ENCODE measurements at regions not wholly inside any gene's neighbourhood (a gene's known extent, or its start where the extent isn't known, plus 50 kb on each side); places are given as distances from the start of the nearest gene placed in this dataset.

DNA sequence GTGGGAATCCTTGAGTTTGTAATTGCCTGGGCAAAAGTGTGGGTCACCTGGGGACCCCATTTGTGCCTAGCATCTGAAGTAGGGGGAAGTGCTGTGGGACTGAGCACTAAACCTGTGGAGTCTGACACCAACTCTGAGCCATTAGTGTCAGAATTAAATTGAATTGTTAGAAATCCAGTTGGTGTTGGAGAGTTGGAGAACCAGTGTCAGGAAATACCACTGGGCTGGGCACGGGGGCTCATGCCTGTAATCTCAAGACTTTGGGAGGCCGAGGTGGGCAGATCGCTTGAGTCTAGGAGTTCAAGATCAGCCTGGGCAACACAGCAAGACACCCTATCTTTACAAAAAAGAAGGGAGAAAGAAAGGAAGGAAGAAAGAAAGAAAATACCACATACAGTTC is 67.5 kb upstream of the BRD7 start:
- TF ChIP-seq, protein P1, sequence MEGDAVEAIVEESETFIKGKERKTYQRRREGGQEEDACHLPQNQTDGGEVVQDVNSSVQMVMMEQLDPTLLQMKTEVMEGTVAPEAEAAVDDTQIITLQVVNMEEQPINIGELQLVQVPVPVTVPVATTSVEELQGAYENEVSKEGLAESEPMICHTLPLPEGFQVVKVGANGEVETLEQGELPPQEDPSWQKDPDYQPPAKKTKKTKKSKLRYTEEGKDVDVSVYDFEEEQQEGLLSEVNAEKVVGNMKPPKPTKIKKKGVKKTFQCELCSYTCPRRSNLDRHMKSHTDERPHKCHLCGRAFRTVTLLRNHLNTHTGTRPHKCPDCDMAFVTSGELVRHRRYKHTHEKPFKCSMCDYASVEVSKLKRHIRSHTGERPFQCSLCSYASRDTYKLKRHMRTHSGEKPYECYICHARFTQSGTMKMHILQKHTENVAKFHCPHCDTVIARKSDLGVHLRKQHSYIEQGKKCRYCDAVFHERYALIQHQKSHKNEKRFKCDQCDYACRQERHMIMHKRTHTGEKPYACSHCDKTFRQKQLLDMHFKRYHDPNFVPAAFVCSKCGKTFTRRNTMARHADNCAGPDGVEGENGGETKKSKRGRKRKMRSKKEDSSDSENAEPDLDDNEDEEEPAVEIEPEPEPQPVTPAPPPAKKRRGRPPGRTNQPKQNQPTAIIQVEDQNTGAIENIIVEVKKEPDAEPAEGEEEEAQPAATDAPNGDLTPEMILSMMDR (IDR thresholded peaks at IDR 0.05): no peak
- no peak for TF ChIP-seq POLR2A (IDR thresholded peaks at IDR 0.05)

Data from Peyer's patch (tissue), 4 donors.